ENCODE measurements at regions not wholly inside any gene's neighbourhood (a gene's known extent, or its start where the extent isn't known, plus 50 kb on each side); places are given as distances from the start of the nearest gene placed in this dataset.

- H3K4me3 ChIP-seq (replicated peaks in 1 of 2; ENCODE audit: low read depth in 2 of 2, low read length in 2 of 2), result no peak overlapping the region
- no peak for TF ChIP-seq CTCF (IDR thresholded peaks at IDR 0.05; ENCODE audit: low read depth, low read length)
- no peak for DNase-seq (ENCODE audit: low read depth in 2 of 2)
Measured at GRCh38 chr2:128622371-128622770, 303.7 kb upstream of the HS6ST1 start.

GRCh38 chr2:128622955-128623620 is 304.4 kb upstream of the HS6ST1 start:
- DNase-seq (ENCODE audit: low read depth in 2 of 2), result peak in 1 of 2 donors; percentile 3
- no peak overlapping the region for H3K4me3 ChIP-seq (replicated peaks in 1 of 2; ENCODE audit: low read depth in 2 of 2, low read length in 2 of 2)
- no peak for TF ChIP-seq CTCF (IDR thresholded peaks at IDR 0.05; ENCODE audit: low read depth, low read length)

GRCh38 chr2:128623776-128624761 is 305.4 kb upstream of the HS6ST1 start:
- H3K4me3 ChIP-seq (replicated peaks in 1 of 2; ENCODE audit: low read depth in 2 of 2, low read length in 2 of 2), result no peak overlapping the region
- no peak for TF ChIP-seq CTCF (IDR thresholded peaks at IDR 0.05; ENCODE audit: low read depth, low read length)
- peak; percentile 75 to 87 for DNase-seq (ENCODE audit: low read depth in 2 of 2)

GRCh38 chr2:128624956-128625355 is 306.3 kb upstream of the HS6ST1 start:
- no peak overlapping the region for H3K4me3 ChIP-seq (replicated peaks in 1 of 2; ENCODE audit: low read depth in 2 of 2, low read length in 2 of 2)
- no peak for DNase-seq (ENCODE audit: low read depth in 2 of 2)
- TF ChIP-seq CTCF (IDR thresholded peaks at IDR 0.05; ENCODE audit: low read depth, low read length), result no peak

GRCh38 chr2:128625421-128625820 is 306.8 kb upstream of the HS6ST1 start:
- no peak for TF ChIP-seq CTCF (IDR thresholded peaks at IDR 0.05; ENCODE audit: low read depth, low read length)
- DNase-seq (ENCODE audit: low read depth in 2 of 2), result no peak
- H3K4me3 ChIP-seq (replicated peaks in 1 of 2; ENCODE audit: low read depth in 2 of 2, low read length in 2 of 2), result no peak overlapping the region

- no peak for TF ChIP-seq CTCF (IDR thresholded peaks at IDR 0.05; ENCODE audit: low read depth, low read length)
- DNase-seq (ENCODE audit: low read depth in 2 of 2), result no peak
- H3K4me3 ChIP-seq (replicated peaks in 1 of 2; ENCODE audit: low read depth in 2 of 2, low read length in 2 of 2), result no peak overlapping the region
Measured at GRCh38 chr2:128625963-128626759, 307.5 kb upstream of the HS6ST1 start.
